ENCODE measurements at regions not wholly inside any gene's neighbourhood (a gene's known extent, or its start where the extent isn't known, plus 50 kb on each side); places are given as distances from the start of the nearest gene placed in this dataset.

DNA sequence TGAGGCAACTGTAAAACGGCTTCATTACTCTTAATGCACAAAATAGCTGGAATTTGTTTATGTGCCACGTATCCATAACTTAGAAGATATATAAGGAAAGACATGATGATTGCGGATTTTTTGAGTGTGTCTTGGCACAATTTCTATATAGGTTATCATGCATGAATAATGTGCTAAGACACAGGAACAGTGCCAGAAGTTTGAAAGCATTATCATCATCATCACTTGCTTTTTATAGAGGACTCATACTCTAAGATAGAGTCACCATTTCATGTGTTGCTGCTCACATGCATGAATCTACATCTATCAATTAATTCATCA is 113.4 kb downstream of the ELOVL4 start:
- Histone ChIP-seq H3K4me3 (ENCODE audit: insufficient read depth, low read depth, low read length) (no peak overlapping the region), H3K9me3 (ENCODE audit: control insufficient read depth, low read length) (no peaks in the 10 kb centered on the region), H3K27ac (ENCODE audit: insufficient read depth, low read depth, low read length, poor library complexity, severe bottlenecking) (no peak overlapping the region), H3K27me3 (ENCODE audit: control insufficient read depth, insufficient read depth, low read length, poor library complexity, severe bottlenecking) (no peaks in the 10 kb centered on the region), H3K4me1 (ENCODE audit: control insufficient read depth, insufficient read depth, low read length) (no peaks in the 10 kb centered on the region), H3K36me3 (ENCODE audit: control insufficient read depth, insufficient read depth, low read length) (no peaks in the 10 kb centered on the region)
- WGBS, 2 experiments, result 86 to 97% methylated on average over 3 of the region's 3 CpGs

DNA sequence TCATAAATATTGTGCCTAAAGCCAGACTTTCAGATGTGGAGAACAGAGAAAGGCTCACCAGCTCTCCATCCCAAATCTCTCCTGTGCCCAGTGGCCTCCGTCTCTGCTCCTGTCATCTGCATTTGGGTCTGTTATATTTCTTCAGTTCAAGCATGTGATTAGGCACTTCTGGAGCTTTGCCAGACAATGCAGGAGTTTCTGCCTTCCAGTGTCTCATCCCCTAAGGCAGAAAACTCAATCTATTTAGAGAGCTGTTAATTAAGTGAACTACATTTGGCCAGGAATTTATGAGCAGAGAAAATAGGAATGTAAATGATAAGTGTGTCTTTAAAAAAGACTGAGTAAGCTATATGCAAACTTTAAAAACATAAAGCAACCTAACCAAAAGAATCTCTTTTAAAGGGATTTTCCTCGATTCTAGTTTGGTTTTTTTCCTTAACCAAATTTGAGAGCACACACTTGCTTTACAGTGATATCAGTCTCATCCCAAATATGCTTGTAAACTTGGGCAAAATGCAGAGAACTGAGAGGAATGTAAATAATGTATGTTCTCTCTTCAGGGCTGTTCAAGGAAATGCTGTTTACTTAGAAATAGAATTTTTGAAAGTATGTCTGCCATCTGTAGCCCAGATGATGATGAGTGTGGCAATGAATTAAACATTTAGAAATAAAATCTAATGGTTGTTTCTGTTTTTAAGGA is 113.9 kb downstream of the ELOVL4 start:
- H3K4me1 ChIP-seq (ENCODE audit: control insufficient read depth, insufficient read depth, low read length), result no peaks in the 10 kb centered on the region
- no peak overlapping the region for H3K27ac ChIP-seq (ENCODE audit: insufficient read depth, low read depth, low read length, poor library complexity, severe bottlenecking)
- no peaks in the 10 kb centered on the region for H3K36me3 ChIP-seq (ENCODE audit: control insufficient read depth, insufficient read depth, low read length)
- no peaks in the 10 kb centered on the region for H3K9me3 ChIP-seq (ENCODE audit: control insufficient read depth, low read length)
- no peak overlapping the region for H3K4me3 ChIP-seq (ENCODE audit: insufficient read depth, low read depth, low read length)
- H3K27me3 ChIP-seq (ENCODE audit: control insufficient read depth, insufficient read depth, low read length, poor library complexity, severe bottlenecking), result no peaks in the 10 kb centered on the region
- 77 to 86% methylated on average over 2 of the region's 2 CpGs for WGBS, 2 experiments

DNA sequence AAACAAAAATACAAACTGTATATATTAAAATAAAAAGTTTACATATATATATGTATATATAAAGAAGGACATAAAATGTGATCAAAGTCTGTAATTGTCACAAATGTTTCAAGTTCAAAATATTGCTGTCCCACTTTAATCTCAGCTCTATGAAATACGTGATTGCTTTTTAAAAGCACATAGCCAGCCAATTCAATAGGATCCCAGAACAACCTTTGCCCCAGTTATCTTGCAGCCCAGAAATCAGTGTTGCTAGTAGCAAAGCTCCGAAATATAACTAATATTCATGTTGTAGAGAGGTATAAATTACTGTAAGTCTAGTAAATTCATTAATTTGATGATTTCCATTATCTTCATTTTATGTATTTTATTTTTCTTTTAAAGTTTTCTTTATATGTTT is 114.6 kb downstream of the ELOVL4 start:
- Histone ChIP-seq H3K36me3 (ENCODE audit: control insufficient read depth, insufficient read depth, low read length) (no peaks in the 10 kb centered on the region), H3K4me3 (ENCODE audit: insufficient read depth, low read depth, low read length) (no peak overlapping the region), H3K27ac (ENCODE audit: insufficient read depth, low read depth, low read length, poor library complexity, severe bottlenecking) (no peak overlapping the region), H3K4me1 (ENCODE audit: control insufficient read depth, insufficient read depth, low read length) (no peaks in the 10 kb centered on the region), H3K27me3 (ENCODE audit: control insufficient read depth, insufficient read depth, low read length, poor library complexity, severe bottlenecking) (no peaks in the 10 kb centered on the region), H3K9me3 (ENCODE audit: control insufficient read depth, low read length) (no peaks in the 10 kb centered on the region)
- 87 to 88% methylated on average over 1 to 2 of the region's 2 CpGs for WGBS, 2 experiments

DNA sequence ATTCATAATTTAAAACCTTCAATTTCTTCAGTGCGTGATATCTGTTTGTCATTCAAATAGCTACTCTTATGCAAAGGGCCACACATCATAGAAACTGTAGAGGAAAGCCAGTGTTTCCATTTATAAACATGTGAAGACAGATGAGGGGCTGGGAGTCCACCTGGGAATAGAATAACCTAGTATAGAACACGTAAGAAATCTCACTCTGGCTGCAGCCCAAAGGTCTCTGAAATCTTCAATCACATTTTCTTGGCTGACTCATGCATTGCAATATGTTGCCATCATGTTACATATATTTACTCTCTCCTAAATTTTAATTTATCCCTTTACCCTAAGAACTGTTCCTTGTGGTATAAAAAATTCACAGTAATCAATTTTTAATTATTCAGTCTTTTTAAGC is 123.2 kb downstream of the ELOVL4 start:
- H3K9me3 ChIP-seq (ENCODE audit: control insufficient read depth, low read length), result no peaks in the 10 kb centered on the region
- H3K36me3 ChIP-seq (ENCODE audit: control insufficient read depth, insufficient read depth, low read length), result no peaks in the 10 kb centered on the region
- WGBS, 2 experiments, result 68 to 75% methylated on average over 2 of the region's 2 CpGs
- no peak overlapping the region for H3K4me3 ChIP-seq (ENCODE audit: insufficient read depth, low read depth, low read length)
- H3K4me1 ChIP-seq (ENCODE audit: control insufficient read depth, insufficient read depth, low read length), result no peaks in the 10 kb centered on the region
- H3K27ac ChIP-seq (ENCODE audit: insufficient read depth, low read depth, low read length, poor library complexity, severe bottlenecking), result no peak overlapping the region
- no peaks in the 10 kb centered on the region for H3K27me3 ChIP-seq (ENCODE audit: control insufficient read depth, insufficient read depth, low read length, poor library complexity, severe bottlenecking)

DNA sequence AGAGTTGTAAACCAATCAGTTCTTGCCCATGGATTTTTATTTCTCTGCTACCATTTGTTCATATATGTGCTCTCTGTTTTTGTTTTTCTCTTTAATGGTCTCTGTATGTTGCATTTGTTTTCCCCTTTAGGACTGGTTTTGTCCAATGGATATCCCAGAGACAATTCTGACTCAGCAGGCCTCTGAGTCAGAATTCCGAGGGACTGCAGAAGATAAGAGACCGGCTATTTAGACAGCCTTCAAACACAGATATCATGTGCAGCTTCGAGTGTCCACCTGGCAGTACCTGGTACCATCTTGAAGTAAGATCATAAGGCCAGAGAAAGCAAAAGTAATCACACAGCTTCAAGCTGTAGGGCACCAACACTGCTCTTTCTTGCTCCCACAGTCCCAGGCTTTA is 125.5 kb downstream of the ELOVL4 start:
- H3K27ac ChIP-seq (ENCODE audit: insufficient read depth, low read depth, low read length, poor library complexity, severe bottlenecking), result no peak overlapping the region
- H3K27me3 ChIP-seq (ENCODE audit: control insufficient read depth, insufficient read depth, low read length, poor library complexity, severe bottlenecking), result no peaks in the 10 kb centered on the region
- no peaks in the 10 kb centered on the region for H3K4me1 ChIP-seq (ENCODE audit: control insufficient read depth, insufficient read depth, low read length)
- H3K9me3 ChIP-seq (ENCODE audit: control insufficient read depth, low read length), result no peaks in the 10 kb centered on the region
- H3K36me3 ChIP-seq (ENCODE audit: control insufficient read depth, insufficient read depth, low read length), result no peaks in the 10 kb centered on the region
- no peak overlapping the region for H3K4me3 ChIP-seq (ENCODE audit: insufficient read depth, low read depth, low read length)
- 90 to 97% methylated on average over 3 of the region's 3 CpGs for WGBS, 2 experiments

DNA sequence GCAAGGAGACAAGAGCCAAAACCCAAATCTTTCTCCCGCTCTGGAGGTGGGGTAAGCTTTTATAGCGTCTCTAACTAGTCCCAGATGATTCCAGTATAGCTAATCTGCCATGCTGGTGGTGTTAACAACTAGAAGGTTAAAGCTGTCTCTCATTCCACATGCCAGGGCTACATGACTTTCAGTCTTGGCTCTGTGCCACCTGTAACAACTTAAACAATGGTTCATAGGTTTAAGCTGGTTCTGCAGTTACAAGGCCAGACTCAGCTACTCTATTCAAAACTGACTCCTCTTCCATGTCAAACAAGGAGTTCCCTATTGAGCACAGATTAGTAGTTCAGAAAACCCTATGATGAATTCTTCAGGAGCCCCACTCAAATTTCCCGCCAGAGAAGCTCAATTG is 128.9 kb downstream of the ELOVL4 start:
- no peaks in the 10 kb centered on the region for H3K36me3 ChIP-seq (ENCODE audit: control insufficient read depth, insufficient read depth, low read length)
- 99 to 100% methylated on average over 2 to 3 of the region's 3 CpGs for WGBS, 2 experiments
- H3K27ac ChIP-seq (ENCODE audit: insufficient read depth, low read depth, low read length, poor library complexity, severe bottlenecking), result no peak overlapping the region
- H3K4me3 ChIP-seq (ENCODE audit: insufficient read depth, low read depth, low read length), result no peak overlapping the region
- no peaks in the 10 kb centered on the region for H3K4me1 ChIP-seq (ENCODE audit: control insufficient read depth, insufficient read depth, low read length)
- no peaks in the 10 kb centered on the region for H3K27me3 ChIP-seq (ENCODE audit: control insufficient read depth, insufficient read depth, low read length, poor library complexity, severe bottlenecking)
- no peaks in the 10 kb centered on the region for H3K9me3 ChIP-seq (ENCODE audit: control insufficient read depth, low read length)

DNA sequence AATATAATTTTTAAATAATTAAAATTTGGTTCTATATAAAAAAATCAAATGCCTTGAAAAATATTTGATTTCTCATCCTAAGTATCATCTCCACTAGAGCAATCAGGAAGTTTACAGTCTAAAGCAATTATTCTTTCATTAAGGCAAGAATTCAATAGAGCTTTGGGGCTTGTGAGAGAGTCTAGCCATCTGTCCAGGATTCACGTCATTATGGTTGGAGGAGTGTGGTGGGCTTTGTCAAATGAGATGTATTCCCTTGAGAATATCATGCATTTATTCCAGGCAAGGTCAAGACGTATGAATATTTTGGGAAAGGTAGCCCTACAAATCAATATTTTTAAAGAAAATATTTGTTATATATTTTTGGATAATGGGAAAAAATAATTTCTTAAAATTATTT is 132.4 kb downstream of the ELOVL4 start:
- H3K4me3 ChIP-seq (ENCODE audit: insufficient read depth, low read depth, low read length), result no peak overlapping the region
- no peaks in the 10 kb centered on the region for H3K9me3 ChIP-seq (ENCODE audit: control insufficient read depth, low read length)
- H3K4me1 ChIP-seq (ENCODE audit: control insufficient read depth, insufficient read depth, low read length), result peaks cover 26% of the 10 kb centered on the region
- no peaks in the 10 kb centered on the region for H3K27me3 ChIP-seq (ENCODE audit: control insufficient read depth, insufficient read depth, low read length, poor library complexity, severe bottlenecking)
- H3K36me3 ChIP-seq (ENCODE audit: control insufficient read depth, insufficient read depth, low read length), result no peaks in the 10 kb centered on the region
- 83 to 100% methylated on average over 1 of the region's 2 CpGs for WGBS, 2 experiments
- no peak overlapping the region for H3K27ac ChIP-seq (ENCODE audit: insufficient read depth, low read depth, low read length, poor library complexity, severe bottlenecking)

DNA sequence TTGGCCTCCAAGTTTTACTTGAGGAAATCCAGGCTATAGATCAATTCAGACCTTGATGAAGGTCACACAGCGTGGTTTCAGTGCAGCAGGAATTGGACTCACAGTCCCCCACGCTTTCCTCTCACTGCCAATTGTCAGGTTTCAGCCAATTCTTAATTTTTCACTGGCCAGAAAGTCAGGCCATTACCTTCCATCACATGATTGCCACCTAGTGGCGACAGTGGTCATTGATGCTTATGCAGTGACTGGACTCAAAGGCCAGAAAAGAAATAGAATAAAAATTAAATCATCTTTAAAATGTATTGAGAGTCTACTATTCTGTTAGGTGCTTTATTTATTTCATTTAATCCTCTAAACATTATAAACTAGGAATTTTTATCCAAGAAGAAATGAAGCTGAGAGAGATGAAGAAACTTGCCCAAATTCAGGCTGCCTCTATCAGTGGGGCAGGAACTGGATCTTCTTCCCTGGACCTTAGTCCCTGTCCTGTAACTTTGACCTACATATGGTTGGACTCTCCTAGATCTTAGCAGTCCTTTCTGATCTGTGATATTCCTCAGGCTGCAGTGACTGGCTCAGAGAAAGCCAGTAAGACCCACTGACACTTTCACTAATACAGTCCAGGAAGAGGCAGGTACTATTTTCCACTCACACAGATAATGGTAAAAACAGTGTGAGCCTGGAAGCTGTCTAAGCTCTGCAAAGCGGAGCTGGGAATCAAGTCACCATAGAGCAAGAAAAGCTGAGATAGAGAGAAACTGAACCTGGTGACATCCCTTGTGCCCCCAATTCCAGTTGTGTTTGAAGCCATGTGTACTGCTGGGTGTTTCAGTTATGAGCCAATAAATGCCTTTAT is 133.3 kb downstream of the ELOVL4 start:
- WGBS, 2 experiments, result 40 to 44% methylated on average over 4 of the region's 4 CpGs
- H3K4me3 ChIP-seq (ENCODE audit: insufficient read depth, low read depth, low read length), result no peak overlapping the region
- no peaks in the 10 kb centered on the region for H3K36me3 ChIP-seq (ENCODE audit: control insufficient read depth, insufficient read depth, low read length)
- peaks cover 32% of the 10 kb centered on the region for H3K4me1 ChIP-seq (ENCODE audit: control insufficient read depth, insufficient read depth, low read length)
- no peaks in the 10 kb centered on the region for H3K27me3 ChIP-seq (ENCODE audit: control insufficient read depth, insufficient read depth, low read length, poor library complexity, severe bottlenecking)
- no peak overlapping the region for H3K27ac ChIP-seq (ENCODE audit: insufficient read depth, low read depth, low read length, poor library complexity, severe bottlenecking)
- H3K9me3 ChIP-seq (ENCODE audit: control insufficient read depth, low read length), result no peaks in the 10 kb centered on the region

DNA sequence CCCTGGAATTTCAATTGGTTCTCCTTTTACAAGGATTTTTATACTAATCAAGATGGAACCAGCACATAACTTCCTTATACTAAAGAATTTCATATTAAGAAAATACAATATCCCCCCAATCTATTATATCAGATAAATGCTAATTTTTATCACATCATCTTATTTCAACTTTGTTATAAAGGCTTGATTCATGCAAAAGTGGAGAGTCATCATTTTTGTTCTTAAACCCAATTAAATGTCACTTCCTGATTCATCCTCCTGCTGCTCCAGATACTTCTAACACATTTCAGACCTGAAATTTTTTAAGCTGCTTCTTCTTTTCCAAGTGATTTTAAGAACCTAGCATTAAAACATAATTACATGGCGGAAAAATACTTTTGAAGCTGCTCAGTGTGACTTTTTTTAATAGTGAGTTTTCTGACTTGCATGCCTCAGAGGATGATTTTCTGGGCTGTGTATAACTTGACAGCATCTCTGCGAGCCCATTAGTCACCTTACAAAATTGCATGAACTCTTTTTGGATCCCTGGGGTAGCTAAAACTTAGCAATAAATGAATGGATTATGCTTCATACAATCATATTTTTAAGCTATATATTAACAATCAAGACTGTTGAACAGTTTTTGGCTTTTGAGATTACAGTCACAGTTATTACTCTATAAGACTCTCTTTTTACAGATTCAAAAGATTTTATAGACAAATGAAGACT is 134.1 kb downstream of the ELOVL4 start:
- WGBS, 2 experiments, result 91 to 100% methylated on average over 2 of the region's 2 CpGs
- Histone ChIP-seq H3K27me3 (ENCODE audit: control insufficient read depth, insufficient read depth, low read length, poor library complexity, severe bottlenecking) (no peaks in the 10 kb centered on the region), H3K4me3 (ENCODE audit: insufficient read depth, low read depth, low read length) (no peak overlapping the region), H3K9me3 (ENCODE audit: control insufficient read depth, low read length) (no peaks in the 10 kb centered on the region), H3K4me1 (ENCODE audit: control insufficient read depth, insufficient read depth, low read length) (peaks cover 40% of the 10 kb centered on the region), H3K27ac (ENCODE audit: insufficient read depth, low read depth, low read length, poor library complexity, severe bottlenecking) (no peak overlapping the region), H3K36me3 (ENCODE audit: control insufficient read depth, insufficient read depth, low read length) (no peaks in the 10 kb centered on the region)

DNA sequence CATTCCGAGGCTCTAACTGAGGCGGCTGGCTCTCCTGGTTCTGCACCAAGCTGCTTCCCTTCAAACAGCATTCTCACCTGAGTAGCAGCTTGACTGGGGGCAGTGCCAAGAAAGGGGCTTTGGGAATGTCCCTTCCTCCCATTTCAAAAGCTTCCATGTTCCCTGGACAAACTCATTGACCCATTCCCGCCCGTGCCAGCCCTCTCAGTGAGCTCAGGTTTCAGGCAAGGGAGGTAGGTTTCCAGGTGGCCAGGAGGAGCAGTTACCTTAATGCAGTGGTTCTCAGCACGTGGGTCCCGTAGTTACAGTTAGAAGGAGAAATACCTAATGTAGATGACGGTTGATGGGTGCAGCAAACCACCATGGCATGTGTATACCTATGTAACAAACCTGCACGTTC is 135.2 kb downstream of the ELOVL4 start:
- Histone ChIP-seq H3K4me1 (ENCODE audit: control insufficient read depth, insufficient read depth, low read length) (peaks cover 42% of the 10 kb centered on the region), H3K27me3 (ENCODE audit: control insufficient read depth, insufficient read depth, low read length, poor library complexity, severe bottlenecking) (no peaks in the 10 kb centered on the region), H3K27ac (ENCODE audit: insufficient read depth, low read depth, low read length, poor library complexity, severe bottlenecking) (no peak overlapping the region), H3K9me3 (ENCODE audit: control insufficient read depth, low read length) (no peaks in the 10 kb centered on the region), H3K4me3 (ENCODE audit: insufficient read depth, low read depth, low read length) (no peak overlapping the region), H3K36me3 (ENCODE audit: control insufficient read depth, insufficient read depth, low read length) (no peaks in the 10 kb centered on the region)
- WGBS, 2 experiments, result 85 to 87% methylated on average over 8 of the region's 8 CpGs

Measured in ectodermal cell (in vitro differentiated cells).